ENCODE measurements at regions not wholly inside any gene's neighbourhood (a gene's known extent, or its start where the extent isn't known, plus 50 kb on each side); places are given as distances from the start of the nearest gene placed in this dataset.

- Histone ChIP-seq H3K23ac (ENCODE audit: low read length in 2 of 2) (no peak overlapping the region), H3K27me3 (ENCODE audit: control insufficient read depth in 1 of 2, insufficient read depth in 1 of 2, low read length in 2 of 2) (no peaks in the 10 kb centered on the region), H3K4me3 (ENCODE audit: insufficient read depth in 1 of 2, low read depth in 1 of 2, low read length in 2 of 2) (no peak overlapping the region), H2BK120ac (ENCODE audit: low read depth, low read length) (no peak overlapping the region), H2AK5ac (ENCODE audit: low read length, severe bottlenecking) (no peak overlapping the region), H3K4me1 (ENCODE audit: control insufficient read depth, insufficient read depth, low read depth, low read length) (no peaks in the 10 kb centered on the region), H3K27ac (ENCODE audit: low read length, poor library complexity, severe bottlenecking) (no peak overlapping the region), H3K9ac (ENCODE audit: low read length) (no peak overlapping the region), H3K36me3 (ENCODE audit: control insufficient read depth in 1 of 2, insufficient read depth in 2 of 2, low read depth in 1 of 2, low read length in 2 of 2) (no peaks in the 10 kb centered on the region), H3K14ac (ENCODE audit: low read length in 2 of 2) (no peak overlapping the region), H4K8ac (ENCODE audit: low read length) (no peak overlapping the region), H2BK15ac (ENCODE audit: low read depth, poor library complexity, severe bottlenecking) (no peak overlapping the region), H3K9me3 (ENCODE audit: control insufficient read depth, low read length) (peaks cover 16% of the 10 kb centered on the region), H4K91ac (ENCODE audit: low read length) (no peak overlapping the region), H3K4me2 (ENCODE audit: low read length, poor library complexity, severe bottlenecking) (no peak overlapping the region), H2BK5ac (ENCODE audit: low read depth, low read length, poor library complexity, severe bottlenecking) (no peak overlapping the region), H2AFZ (ENCODE audit: low read depth, low read length) (no peak overlapping the region), H3K18ac (ENCODE audit: low read depth in 1 of 2, low read length in 2 of 2) (no peak overlapping the region), H3K79me1 (replicated peaks; ENCODE audit: low read length, poor library complexity, severe bottlenecking) (no peaks in the 10 kb centered on the region), H3K4ac (ENCODE audit: low read depth in 1 of 2, low read length in 2 of 2) (no peak overlapping the region), H2BK12ac (ENCODE audit: low read length in 2 of 2) (no peak overlapping the region)
- DNase-seq: no peak
- 37% methylated on average over 3 of the region's 4 CpGs for WGBS
Measured at GRCh38 chr4:179583221-179583620, 2141.0 kb upstream of the AGA start.

- H3K18ac ChIP-seq (ENCODE audit: low read depth in 1 of 2, low read length in 2 of 2): no peak overlapping the region
- no peaks in the 10 kb centered on the region for H3K27me3 ChIP-seq (ENCODE audit: control insufficient read depth in 1 of 2, insufficient read depth in 1 of 2, low read length in 2 of 2)
- no peak for DNase-seq
- no peak overlapping the region for H3K9ac ChIP-seq (ENCODE audit: low read length)
- H3K4me2 ChIP-seq (ENCODE audit: low read length, poor library complexity, severe bottlenecking): no peak overlapping the region
- H3K4me1 ChIP-seq (ENCODE audit: control insufficient read depth, insufficient read depth, low read depth, low read length): no peaks in the 10 kb centered on the region
- no peak overlapping the region for H2BK15ac ChIP-seq (ENCODE audit: low read depth, poor library complexity, severe bottlenecking)
- H3K14ac ChIP-seq (ENCODE audit: low read length in 2 of 2): no peak overlapping the region
- H3K36me3 ChIP-seq (ENCODE audit: control insufficient read depth in 1 of 2, insufficient read depth in 2 of 2, low read depth in 1 of 2, low read length in 2 of 2): no peaks in the 10 kb centered on the region
- no peaks in the 10 kb centered on the region for H3K79me1 ChIP-seq (replicated peaks; ENCODE audit: low read length, poor library complexity, severe bottlenecking)
- H3K23ac ChIP-seq (ENCODE audit: low read length in 2 of 2): no peak overlapping the region
- H4K91ac ChIP-seq (ENCODE audit: low read length): no peak overlapping the region
- WGBS: 87% methylated on average over 7 of the region's 7 CpGs
- H3K27ac ChIP-seq (ENCODE audit: low read length, poor library complexity, severe bottlenecking): no peak overlapping the region
- H2BK5ac ChIP-seq (ENCODE audit: low read depth, low read length, poor library complexity, severe bottlenecking): no peak overlapping the region
- H2AFZ ChIP-seq (ENCODE audit: low read depth, low read length): no peak overlapping the region
- H2BK12ac ChIP-seq (ENCODE audit: low read length in 2 of 2): no peak overlapping the region
- H3K4me3 ChIP-seq (ENCODE audit: insufficient read depth in 1 of 2, low read depth in 1 of 2, low read length in 2 of 2): no peak overlapping the region
- no peak overlapping the region for H4K8ac ChIP-seq (ENCODE audit: low read length)
- no peak overlapping the region for H2BK120ac ChIP-seq (ENCODE audit: low read depth, low read length)
- H3K9me3 ChIP-seq (ENCODE audit: control insufficient read depth, low read length): peaks cover 9% of the 10 kb centered on the region
- H3K4ac ChIP-seq (ENCODE audit: low read depth in 1 of 2, low read length in 2 of 2): no peak overlapping the region
- H2AK5ac ChIP-seq (ENCODE audit: low read length, severe bottlenecking): no peak overlapping the region
Measured at GRCh38 chr4:179584101-179584500, 2141.9 kb upstream of the AGA start.

- no peak overlapping the region for H3K23ac ChIP-seq (ENCODE audit: low read length in 2 of 2)
- no peak overlapping the region for H3K9ac ChIP-seq (ENCODE audit: low read length)
- no peak overlapping the region for H3K27ac ChIP-seq (ENCODE audit: low read length, poor library complexity, severe bottlenecking)
- no peak overlapping the region for H2AK5ac ChIP-seq (ENCODE audit: low read length, severe bottlenecking)
- no peak overlapping the region for H3K4me3 ChIP-seq (ENCODE audit: insufficient read depth in 1 of 2, low read depth in 1 of 2, low read length in 2 of 2)
- DNase-seq: no peak
- no CpG with 5 or more reads among the region's 3 CpGs for WGBS
- H2BK12ac ChIP-seq (ENCODE audit: low read length in 2 of 2): no peak overlapping the region
- H3K18ac ChIP-seq (ENCODE audit: low read depth in 1 of 2, low read length in 2 of 2): no peak overlapping the region
- H3K9me3 ChIP-seq (ENCODE audit: control insufficient read depth, low read length): no peaks in the 10 kb centered on the region
- H3K79me1 ChIP-seq (replicated peaks; ENCODE audit: low read length, poor library complexity, severe bottlenecking): no peaks in the 10 kb centered on the region
- H3K4me2 ChIP-seq (ENCODE audit: low read length, poor library complexity, severe bottlenecking): no peak overlapping the region
- no peak overlapping the region for H4K91ac ChIP-seq (ENCODE audit: low read length)
- H3K27me3 ChIP-seq (ENCODE audit: control insufficient read depth in 1 of 2, insufficient read depth in 1 of 2, low read length in 2 of 2): no peaks in the 10 kb centered on the region
- no peaks in the 10 kb centered on the region for H3K36me3 ChIP-seq (ENCODE audit: control insufficient read depth in 1 of 2, insufficient read depth in 2 of 2, low read depth in 1 of 2, low read length in 2 of 2)
- H2BK5ac ChIP-seq (ENCODE audit: low read depth, low read length, poor library complexity, severe bottlenecking): no peak overlapping the region
- H4K8ac ChIP-seq (ENCODE audit: low read length): no peak overlapping the region
- no peak overlapping the region for H2BK15ac ChIP-seq (ENCODE audit: low read depth, poor library complexity, severe bottlenecking)
- no peaks in the 10 kb centered on the region for H3K4me1 ChIP-seq (ENCODE audit: control insufficient read depth, insufficient read depth, low read depth, low read length)
- no peak overlapping the region for H3K14ac ChIP-seq (ENCODE audit: low read length in 2 of 2)
- H3K4ac ChIP-seq (ENCODE audit: low read depth in 1 of 2, low read length in 2 of 2): no peak overlapping the region
- H2BK120ac ChIP-seq (ENCODE audit: low read depth, low read length): no peak overlapping the region
- no peak overlapping the region for H2AFZ ChIP-seq (ENCODE audit: low read depth, low read length)
Measured at GRCh38 chr4:179585761-179586160, 2143.5 kb upstream of the AGA start.

GRCh38 chr4:179586460-179586859, 2144.2 kb upstream of the AGA start:
- Histone ChIP-seq H3K27ac (ENCODE audit: low read length, poor library complexity, severe bottlenecking) (no peak overlapping the region), H4K8ac (ENCODE audit: low read length) (peak overlapping the region; percentile 75), H3K27me3 (ENCODE audit: control insufficient read depth in 1 of 2, insufficient read depth in 1 of 2, low read length in 2 of 2) (no peaks in the 10 kb centered on the region), H2AK5ac (ENCODE audit: low read length, severe bottlenecking) (no peak overlapping the region), H2BK5ac (ENCODE audit: low read depth, low read length, poor library complexity, severe bottlenecking) (no peak overlapping the region), H4K91ac (ENCODE audit: low read length) (no peak overlapping the region), H3K4me1 (ENCODE audit: control insufficient read depth, insufficient read depth, low read depth, low read length) (no peaks in the 10 kb centered on the region), H3K36me3 (ENCODE audit: control insufficient read depth in 1 of 2, insufficient read depth in 2 of 2, low read depth in 1 of 2, low read length in 2 of 2) (no peaks in the 10 kb centered on the region), H3K18ac (ENCODE audit: low read depth in 1 of 2, low read length in 2 of 2) (no peak overlapping the region), H2BK120ac (ENCODE audit: low read depth, low read length) (no peak overlapping the region), H2BK12ac (ENCODE audit: low read length in 2 of 2) (no peak overlapping the region), H3K14ac (ENCODE audit: low read length in 2 of 2) (no peak overlapping the region), H3K79me1 (replicated peaks; ENCODE audit: low read length, poor library complexity, severe bottlenecking) (no peaks in the 10 kb centered on the region), H2AFZ (ENCODE audit: low read depth, low read length) (no peak overlapping the region), H3K23ac (ENCODE audit: low read length in 2 of 2) (no peak overlapping the region), H3K4ac (ENCODE audit: low read depth in 1 of 2, low read length in 2 of 2) (no peak overlapping the region), H2BK15ac (ENCODE audit: low read depth, poor library complexity, severe bottlenecking) (no peak overlapping the region), H3K4me2 (ENCODE audit: low read length, poor library complexity, severe bottlenecking) (no peak overlapping the region), H3K9ac (ENCODE audit: low read length) (no peak overlapping the region), H3K4me3 (ENCODE audit: insufficient read depth in 1 of 2, low read depth in 1 of 2, low read length in 2 of 2) (no peak overlapping the region), H3K9me3 (ENCODE audit: control insufficient read depth, low read length) (peaks cover 3% of the 10 kb centered on the region)
- DNase-seq: no peak
- WGBS: 87% methylated on average over 7 of the region's 8 CpGs

All from mesenchymal stem cell (in vitro differentiated cells and primary cell).